ENCODE measurements at regions not wholly inside any gene's neighbourhood (a gene's known extent, or its start where the extent isn't known, plus 50 kb on each side); places are given as distances from the start of the nearest gene placed in this dataset.

- peak; percentile 33 for DNase-seq (ENCODE audit: low spot score)
Measured at GRCh38 chr4:41460641-41461040, 77.3 kb upstream of the LIMCH1 start.

GRCh38 chr4:41461780-41462307 is 76.1 kb upstream of the LIMCH1 start:
- DNase-seq (ENCODE audit: low spot score): no peak

GRCh38 chr4:41465146-41465761 is 72.7 kb upstream of the LIMCH1 start:
- DNase-seq (ENCODE audit: low spot score): peak; percentile 50

- no peak for DNase-seq (ENCODE audit: low spot score)
Measured at GRCh38 chr4:41466249-41466648, 71.7 kb upstream of the LIMCH1 start.

- DNase-seq (ENCODE audit: low spot score): no peak
Measured at GRCh38 chr4:41468122-41468521, 69.8 kb upstream of the LIMCH1 start.

GRCh38 chr4:41471126-41472071 is 66.6 kb upstream of the LIMCH1 start:
- DNase-seq (ENCODE audit: low spot score): no peak

- no peak for DNase-seq (ENCODE audit: low spot score)
Measured at GRCh38 chr4:41472081-41472480, 65.9 kb upstream of the LIMCH1 start.

- DNase-seq (ENCODE audit: low spot score): no peak
Measured at GRCh38 chr4:41473176-41473575, 64.8 kb upstream of the LIMCH1 start.

GRCh38 chr4:41475402-41475801 is 62.6 kb upstream of the LIMCH1 start:
- no peak for DNase-seq (ENCODE audit: low spot score)

- DNase-seq (ENCODE audit: low spot score): peak; percentile 32
Measured at GRCh38 chr4:41476310-41476885, 61.6 kb upstream of the LIMCH1 start.

- DNase-seq (ENCODE audit: low spot score): peak; percentile 28
Measured at GRCh38 chr4:41477181-41477905, 60.6 kb upstream of the LIMCH1 start.

- no peak for DNase-seq (ENCODE audit: low spot score)
Measured at GRCh38 chr4:41478518-41478917, 59.4 kb upstream of the LIMCH1 start.

GRCh38 chr4:41480896-41481311 is 57.1 kb upstream of the LIMCH1 start:
- DNase-seq (ENCODE audit: low spot score): no peak

GRCh38 chr4:41483771-41484170 is 54.2 kb upstream of the LIMCH1 start:
- DNase-seq (ENCODE audit: low spot score): no peak

- no peak for DNase-seq (ENCODE audit: low spot score)
Measured at GRCh38 chr4:41485041-41485440, 52.9 kb upstream of the LIMCH1 start.

- no peak for DNase-seq (ENCODE audit: low spot score)
Measured at GRCh38 chr4:41487868-41488440, 50.0 kb upstream of the LIMCH1 start.

All from Ammon's horn (tissue), 1 donor.